Naive B cell (primary cell): ENCODE measurements at regions not wholly inside any gene's neighbourhood (a gene's known extent, or its start where the extent isn't known, plus 50 kb on each side); places are given as distances from the start of the nearest gene placed in this dataset.

Experiments
- ATAC-seq, 2 donors: fragments of 150-1000 bp; cut with Tn5 transposase; 2 replicates each; pipeline ENCODE4 v1.10.0; 2021; ENCODE audit warnings: low read depth in 2 of 2, mild to moderate bottlenecking in 2 of 2, moderate library complexity in 2 of 2
- DNase-seq: peaks from one replicate; pipeline ENCODE4 v3.0.0; 2022
- H3K27ac Mint-ChIP-seq, 6 donors: one replicate each; pipeline ENCODE4 v1.8.0; 2020 to 2022; ENCODE audit warnings: mild to moderate bottlenecking in 6 of 6, mixed read lengths in 6 of 6, moderate library complexity in 5 of 6, inconsistent platforms in 2 of 6
- H3K27me3 Mint-ChIP-seq, 3 donors: one replicate each; pipeline ENCODE4 v1.8.0; 2021 to 2022; ENCODE audit warnings: mixed read lengths in 3 of 3, mild to moderate bottlenecking in 1 of 3
- H3K36me3 Mint-ChIP-seq, 2 donors: one replicate each; pipeline ENCODE4 v1.8.0; 2020 to 2022; ENCODE audit warnings: mixed read lengths in 2 of 2, inconsistent platforms in 1 of 2, mild to moderate bottlenecking in 1 of 2
- H3K4me1 Mint-ChIP-seq, 3 donors: one replicate each; pipeline ENCODE4 v1.8.0; 2020 to 2022; ENCODE audit warnings: mixed read lengths in 3 of 3, inconsistent platforms in 1 of 3, mild to moderate bottlenecking in 1 of 3, moderate library complexity in 1 of 3
- H3K4me3 Mint-ChIP-seq, 8 donors: one replicate each; pipeline ENCODE4 v1.8.0; 2020 to 2022; ENCODE audit warnings: mild to moderate bottlenecking in 8 of 8, mixed read lengths in 8 of 8, moderate library complexity in 8 of 8, inconsistent platforms in 2 of 8
- H3K9me3 Mint-ChIP-seq, 7 donors: one replicate each; pipeline ENCODE4 v1.8.0; 2020 to 2022; ENCODE audit warnings: mixed read lengths in 7 of 7, mild to moderate bottlenecking in 5 of 7, inconsistent platforms in 2 of 7, moderate library complexity in 1 of 7

GRCh38 chr5:165244407-165244806, 1739.0 kb downstream of the MAT2B start:
- H3K27me3 Mint-ChIP-seq, result no peaks in the 10 kb centered on the region
- peaks cover 0 to 2% (median 0%) of the 10 kb centered on the region in 7 donors for H3K9me3 Mint-ChIP-seq
- ATAC-seq (no peak), DNase-seq (no peak)
- H3K4me3 Mint-ChIP-seq, result no peak overlapping the region
- H3K27ac Mint-ChIP-seq, result no peak overlapping the region
- H3K4me1 Mint-ChIP-seq, result no peaks in the 10 kb centered on the region
- no peaks in the 10 kb centered on the region for H3K36me3 Mint-ChIP-seq

GRCh38 chr5:165258197-165258771, 1752.9 kb downstream of the MAT2B start:
- ATAC-seq, result no peak
- Mint-ChIP-seq H3K36me3 (no peaks in the 10 kb centered on the region), H3K27me3 (no peaks in the 10 kb centered on the region), H3K9me3 (peaks cover 0 to 3% (median 0%) of the 10 kb centered on the region in 7 donors), H3K4me1 (no peaks in the 10 kb centered on the region), H3K27ac (no peak overlapping the region), H3K4me3 (no peak overlapping the region)
- no peak for DNase-seq

GRCh38 chr5:165260426-165260825, 1755.0 kb downstream of the MAT2B start:
- no peak for DNase-seq
- H3K4me3 Mint-ChIP-seq, result no peak overlapping the region
- no peaks in the 10 kb centered on the region for H3K4me1 Mint-ChIP-seq
- H3K27me3 Mint-ChIP-seq, result no peaks in the 10 kb centered on the region
- no peaks in the 10 kb centered on the region for H3K36me3 Mint-ChIP-seq
- no peak for ATAC-seq
- H3K27ac Mint-ChIP-seq, result no peak overlapping the region
- peaks cover 0 to 3% (median 0%) of the 10 kb centered on the region in 7 donors for H3K9me3 Mint-ChIP-seq

- no peak overlapping the region for H3K4me3 Mint-ChIP-seq
- H3K36me3 Mint-ChIP-seq, result no peaks in the 10 kb centered on the region
- peaks cover 0 to 3% (median 0%) of the 10 kb centered on the region in 7 donors for H3K9me3 Mint-ChIP-seq
- DNase-seq, result no peak
- H3K27me3 Mint-ChIP-seq, result no peaks in the 10 kb centered on the region
- H3K4me1 Mint-ChIP-seq, result no peaks in the 10 kb centered on the region
- ATAC-seq, result no peak
- H3K27ac Mint-ChIP-seq, result no peak overlapping the region
Observed at GRCh38 chr5:165263536-165263935, 1758.1 kb downstream of the MAT2B start.

DNA sequence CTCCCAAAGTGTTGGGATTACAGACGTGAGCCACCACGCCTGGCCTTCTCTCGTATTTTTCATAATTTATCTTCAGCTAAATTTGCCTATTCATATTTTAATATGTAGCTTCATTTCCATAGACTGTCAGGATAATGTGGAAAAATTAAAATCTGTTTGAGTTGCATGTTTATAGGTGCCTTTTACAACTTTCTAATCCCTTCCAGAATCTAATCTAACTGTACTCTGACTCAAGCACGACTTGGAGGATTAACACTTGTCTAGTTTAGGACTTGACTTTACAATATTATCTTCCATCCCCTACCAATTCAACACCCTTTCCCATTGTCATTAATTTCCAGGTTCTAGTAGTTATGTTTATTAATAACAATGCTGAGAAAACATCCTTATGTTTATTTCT, 1761.5 kb downstream of the MAT2B start:
- ATAC-seq, result no peak

GRCh38 chr5:165272436-165272835, 1767.0 kb downstream of the MAT2B start:
- Mint-ChIP-seq H3K36me3 (no peaks in the 10 kb centered on the region), H3K9me3 (peaks cover 0 to 4% (median 0%) of the 10 kb centered on the region in 7 donors), H3K27me3 (no peaks in the 10 kb centered on the region), H3K4me1 (no peaks in the 10 kb centered on the region), H3K4me3 (no peak overlapping the region), H3K27ac (no peak overlapping the region)
- DNase-seq (no peak), ATAC-seq (no peak)

More for the DNA sequence above, 1761.5 kb downstream of the MAT2B start:
- Mint-ChIP-seq H3K27ac (no peak overlapping the region), H3K27me3 (no peaks in the 10 kb centered on the region), H3K9me3 (peaks cover 0 to 3% (median 0%) of the 10 kb centered on the region in 7 donors), H3K4me1 (no peaks in the 10 kb centered on the region), H3K36me3 (no peaks in the 10 kb centered on the region), H3K4me3 (no peak overlapping the region)
- no peak for DNase-seq

- H3K9me3 Mint-ChIP-seq, result peaks cover 0 to 4% (median 0%) of the 10 kb centered on the region in 7 donors
- no peak overlapping the region for H3K4me3 Mint-ChIP-seq
- H3K27me3 Mint-ChIP-seq, result no peaks in the 10 kb centered on the region
- H3K4me1 Mint-ChIP-seq, result no peaks in the 10 kb centered on the region
- no peak for ATAC-seq
- DNase-seq, result no peak
- no peaks in the 10 kb centered on the region for H3K36me3 Mint-ChIP-seq
- no peak overlapping the region for H3K27ac Mint-ChIP-seq
Observed at GRCh38 chr5:165277661-165278060, 1772.2 kb downstream of the MAT2B start.

DNA sequence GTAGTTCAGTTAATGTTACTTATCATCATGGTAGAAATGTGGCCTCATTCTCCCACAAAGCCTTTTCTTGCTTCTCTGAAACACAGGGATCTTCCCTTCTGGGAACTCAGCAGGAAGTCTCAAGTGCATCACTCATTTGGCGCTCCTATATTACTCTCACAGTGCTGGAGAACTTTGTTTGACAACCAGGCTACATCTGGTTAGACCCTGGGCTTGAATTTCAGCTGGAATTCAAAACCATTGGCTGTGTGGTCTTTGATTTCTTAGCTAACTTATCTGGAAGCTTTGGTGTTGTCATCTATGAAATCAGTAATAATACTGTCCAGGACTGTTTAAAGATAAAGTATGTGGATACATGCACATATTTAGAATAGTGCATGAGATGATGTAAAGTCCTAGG, 1777.1 kb downstream of the MAT2B start:
- Mint-ChIP-seq H3K36me3 (no peaks in the 10 kb centered on the region), H3K4me3 (no peak overlapping the region), H3K4me1 (no peaks in the 10 kb centered on the region), H3K9me3 (peaks cover 0 to 4% (median 0%) of the 10 kb centered on the region in 7 donors), H3K27me3 (no peaks in the 10 kb centered on the region), H3K27ac (no peak overlapping the region)
- no peak for DNase-seq
- ATAC-seq, result no peak

DNA sequence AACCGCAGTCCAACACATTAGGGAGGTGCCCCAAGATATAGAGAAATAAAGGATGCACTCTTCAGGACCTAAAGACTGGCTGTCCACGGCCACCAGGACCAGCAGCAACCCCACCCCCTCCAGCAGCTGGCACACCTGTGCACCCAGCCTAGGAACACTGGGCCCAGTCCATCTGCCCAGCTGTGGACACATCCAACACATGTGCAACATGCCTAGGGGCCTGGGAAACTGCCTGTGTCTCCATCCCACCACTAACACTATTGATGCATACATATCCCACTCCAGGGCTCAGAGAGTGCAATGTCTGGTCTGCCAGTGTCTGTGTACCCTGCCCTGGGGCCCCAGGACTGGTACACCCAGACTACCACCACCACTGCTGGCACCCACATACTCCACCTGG, 1781.3 kb downstream of the MAT2B start:
- Mint-ChIP-seq H3K36me3 (no peaks in the 10 kb centered on the region), H3K4me1 (no peaks in the 10 kb centered on the region), H3K27ac (no peak overlapping the region), H3K9me3 (peaks cover 0 to 6% (median 0%) of the 10 kb centered on the region in 7 donors), H3K27me3 (no peaks in the 10 kb centered on the region), H3K4me3 (no peak overlapping the region)
- DNase-seq (no peak), ATAC-seq (peak in 1 of 2 donors; percentile 14)

- H3K27me3 Mint-ChIP-seq, result no peaks in the 10 kb centered on the region
- H3K9me3 Mint-ChIP-seq, result peaks cover 0 to 4% (median 0%) of the 10 kb centered on the region in 7 donors
- no peak overlapping the region for H3K27ac Mint-ChIP-seq
- no peak overlapping the region for H3K4me3 Mint-ChIP-seq
- ATAC-seq (no peak), DNase-seq (no peak)
- no peaks in the 10 kb centered on the region for H3K4me1 Mint-ChIP-seq
- H3K36me3 Mint-ChIP-seq, result no peaks in the 10 kb centered on the region
Observed at GRCh38 chr5:165290535-165290934, 1785.1 kb downstream of the MAT2B start.

GRCh38 chr5:165296401-165297130, 1791.1 kb downstream of the MAT2B start:
- H3K4me1 Mint-ChIP-seq, result no peaks in the 10 kb centered on the region
- ATAC-seq (no peak), DNase-seq (no peak)
- no peaks in the 10 kb centered on the region for H3K36me3 Mint-ChIP-seq
- H3K27me3 Mint-ChIP-seq, result no peaks in the 10 kb centered on the region
- H3K27ac Mint-ChIP-seq, result no peak overlapping the region
- H3K4me3 Mint-ChIP-seq, result no peak overlapping the region
- peaks cover 0 to 5% (median 3%) of the 10 kb centered on the region in 7 donors for H3K9me3 Mint-ChIP-seq

GRCh38 chr5:165304193-165304827, 1798.9 kb downstream of the MAT2B start:
- ATAC-seq (no peak), DNase-seq (no peak)
- Mint-ChIP-seq H3K9me3 (peaks cover 0 to 10% (median 3%) of the 10 kb centered on the region in 7 donors), H3K27ac (no peak overlapping the region), H3K27me3 (no peaks in the 10 kb centered on the region), H3K4me1 (no peaks in the 10 kb centered on the region), H3K36me3 (no peaks in the 10 kb centered on the region), H3K4me3 (no peak overlapping the region)

DNA sequence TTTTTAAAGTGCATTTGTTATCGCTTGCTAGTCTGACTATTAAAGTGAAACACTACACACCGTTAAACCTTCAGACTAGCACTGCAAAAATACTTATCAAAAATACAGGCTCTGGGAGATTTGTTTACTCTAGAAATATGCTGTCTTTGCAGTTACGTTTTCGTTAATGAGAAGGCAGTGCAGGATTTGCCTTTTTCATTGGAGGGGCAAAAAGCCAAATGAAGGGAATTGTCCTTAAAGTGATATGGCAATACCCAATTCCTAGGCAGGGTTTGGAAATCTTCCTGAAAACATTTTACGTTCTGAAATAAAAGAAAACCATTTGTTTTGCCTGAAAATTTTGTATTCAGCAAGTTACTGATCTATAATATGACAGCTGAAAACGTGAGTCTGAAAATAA, 1800.2 kb downstream of the MAT2B start:
- Mint-ChIP-seq H3K27me3 (no peaks in the 10 kb centered on the region), H3K4me1 (no peaks in the 10 kb centered on the region), H3K9me3 (peaks cover 0 to 10% (median 3%) of the 10 kb centered on the region in 7 donors), H3K36me3 (no peaks in the 10 kb centered on the region), H3K4me3 (no peak overlapping the region), H3K27ac (no peak overlapping the region)
- DNase-seq (no peak), ATAC-seq (no peak)

GRCh38 chr5:165309446-165309845, 1804.0 kb downstream of the MAT2B start:
- no peak overlapping the region for H3K27ac Mint-ChIP-seq
- no peaks in the 10 kb centered on the region for H3K27me3 Mint-ChIP-seq
- DNase-seq, result no peak
- ATAC-seq, result no peak
- H3K4me1 Mint-ChIP-seq, result no peaks in the 10 kb centered on the region
- H3K4me3 Mint-ChIP-seq, result no peak overlapping the region
- no peaks in the 10 kb centered on the region for H3K36me3 Mint-ChIP-seq
- H3K9me3 Mint-ChIP-seq, result peaks cover 0 to 3% (median 0%) of the 10 kb centered on the region in 7 donors
